NCI-H524 (cell line): ENCODE measurements at regions not wholly inside any gene's neighbourhood (a gene's known extent, or its start where the extent isn't known, plus 50 kb on each side); places are given as distances from the start of the nearest gene placed in this dataset.
"Not testable (repeated sequence)": the region's sequence is repeated elsewhere in the genome, so short reads cannot be mapped to it uniquely, and the experiment has no call there.

Experiments
- DNase-seq, 2 experiments: peaks; one replicate each; lab custom pipeline; 2025; lab: John Stamatoyannopoulos, UW

DNA sequence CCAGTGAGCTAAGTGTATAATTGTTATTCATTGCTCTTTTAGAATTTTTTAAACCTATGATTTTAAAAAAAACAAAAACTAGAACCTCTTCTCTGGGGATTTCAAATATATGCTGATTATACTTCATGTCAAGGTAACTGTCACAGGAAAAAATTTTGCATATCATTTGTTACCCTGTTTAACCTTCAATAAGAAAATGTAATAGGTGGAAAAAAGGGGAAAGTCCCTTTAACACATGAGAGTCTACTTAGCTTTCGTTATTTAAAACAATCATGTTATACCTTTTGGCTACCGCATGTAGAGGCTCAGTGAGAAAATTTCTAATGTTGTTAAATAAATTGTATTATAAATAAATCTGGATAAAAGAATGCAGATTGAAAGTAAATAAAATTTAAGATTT lies 190.1 kb upstream of the AKR1E2 start:
- no peak for DNase-seq

DNA sequence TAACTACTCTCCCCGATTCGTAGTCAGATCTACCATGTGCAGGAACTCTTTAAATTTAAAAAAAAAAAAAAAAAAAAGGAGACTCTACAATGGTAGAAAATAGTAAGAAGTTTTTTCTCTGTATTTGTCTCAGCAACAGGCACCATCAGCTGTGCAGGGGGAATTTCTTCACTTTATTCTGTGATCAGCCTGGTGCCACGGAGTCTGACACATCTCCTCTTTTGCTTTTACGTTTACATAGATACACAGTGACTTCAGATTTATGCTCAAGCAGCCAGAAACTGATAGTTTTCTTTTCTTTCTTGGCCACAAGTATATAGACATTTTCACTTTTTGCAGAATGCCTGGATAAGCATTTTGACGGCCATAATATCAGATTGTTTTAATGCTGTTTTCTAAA lies 190.6 kb upstream of the AKR1E2 start:
- no peak for DNase-seq

DNA sequence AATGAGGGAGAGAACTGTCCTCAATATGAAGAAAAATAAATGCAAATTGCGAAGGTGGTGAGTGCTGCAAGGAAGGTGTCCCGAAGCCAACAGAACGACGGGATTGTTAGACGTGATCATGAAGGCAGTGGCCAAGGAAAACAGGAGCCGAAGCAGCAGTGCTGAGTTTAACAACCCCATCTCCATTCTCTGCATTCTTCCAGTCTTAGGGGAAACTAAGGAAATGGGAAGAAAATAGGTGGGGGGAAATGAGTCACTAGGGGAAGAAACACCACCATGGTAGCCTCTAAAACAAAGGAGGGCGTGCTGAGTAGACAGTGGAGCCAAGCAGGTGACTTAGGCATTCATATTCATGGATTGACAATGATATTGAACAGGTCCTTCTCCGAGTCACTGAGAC lies 192.2 kb upstream of the AKR1E2 start:
- no peak for DNase-seq

DNA sequence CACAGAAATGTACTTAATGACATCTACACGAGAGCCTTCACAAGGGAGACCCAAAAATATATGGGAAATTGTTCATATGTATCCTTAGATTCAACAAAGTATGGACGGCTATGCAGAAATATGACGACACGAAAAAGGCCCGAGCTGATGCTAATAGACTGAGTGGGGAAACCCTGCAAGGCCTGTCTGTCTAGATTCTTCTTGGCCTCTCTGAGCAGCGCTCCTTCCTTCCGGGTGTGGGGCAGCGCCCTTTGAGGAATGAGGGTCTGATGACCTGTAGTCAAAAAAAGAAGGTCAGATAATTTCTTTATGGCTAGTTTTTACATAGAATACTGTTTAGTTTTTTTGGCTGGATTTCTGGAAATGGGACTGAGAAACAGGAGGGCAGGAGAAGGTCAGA lies 192.8 kb upstream of the AKR1E2 start:
- no peak for DNase-seq

DNA sequence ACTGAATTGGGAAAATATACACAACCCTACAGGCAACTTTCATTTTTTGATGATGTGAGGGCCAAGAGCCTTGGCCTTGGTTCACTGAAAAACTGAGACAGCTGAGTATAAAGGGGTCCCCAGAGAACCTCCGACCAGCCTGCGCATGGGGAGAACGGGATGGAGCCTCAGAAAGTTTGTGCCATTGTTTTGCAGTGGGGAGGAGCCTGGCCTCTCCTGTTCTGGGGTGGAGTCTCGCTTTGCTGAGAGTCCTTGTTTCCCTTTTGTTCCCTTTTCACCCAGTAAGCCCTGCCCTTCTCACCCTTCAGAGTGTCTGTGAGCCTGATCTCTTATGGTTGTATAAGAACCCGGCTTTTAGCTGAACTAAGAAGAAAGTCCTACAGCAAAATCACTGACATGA lies 193.2 kb upstream of the AKR1E2 start:
- no peak for DNase-seq

DNA sequence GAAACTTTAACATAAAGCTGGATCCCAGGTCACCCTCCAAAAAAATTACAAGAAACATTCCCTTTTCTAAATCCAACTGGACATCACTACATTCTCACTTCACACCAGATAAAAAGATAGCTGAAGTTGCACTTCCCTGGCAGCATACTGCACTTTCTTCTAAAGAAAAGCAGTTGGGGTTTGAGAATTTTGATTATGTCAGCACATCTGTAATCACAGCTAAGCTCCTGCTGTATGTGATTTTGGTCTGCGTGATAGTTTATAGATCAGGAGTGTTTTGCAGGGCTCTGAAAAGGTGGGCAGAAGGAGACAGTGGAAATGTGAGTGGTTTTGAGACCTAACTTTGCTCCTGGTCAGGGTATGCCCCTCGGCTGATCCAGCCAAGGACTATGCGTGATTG lies 199.1 kb upstream of the AKR1E2 start:
- DNase-seq = no peak

DNA sequence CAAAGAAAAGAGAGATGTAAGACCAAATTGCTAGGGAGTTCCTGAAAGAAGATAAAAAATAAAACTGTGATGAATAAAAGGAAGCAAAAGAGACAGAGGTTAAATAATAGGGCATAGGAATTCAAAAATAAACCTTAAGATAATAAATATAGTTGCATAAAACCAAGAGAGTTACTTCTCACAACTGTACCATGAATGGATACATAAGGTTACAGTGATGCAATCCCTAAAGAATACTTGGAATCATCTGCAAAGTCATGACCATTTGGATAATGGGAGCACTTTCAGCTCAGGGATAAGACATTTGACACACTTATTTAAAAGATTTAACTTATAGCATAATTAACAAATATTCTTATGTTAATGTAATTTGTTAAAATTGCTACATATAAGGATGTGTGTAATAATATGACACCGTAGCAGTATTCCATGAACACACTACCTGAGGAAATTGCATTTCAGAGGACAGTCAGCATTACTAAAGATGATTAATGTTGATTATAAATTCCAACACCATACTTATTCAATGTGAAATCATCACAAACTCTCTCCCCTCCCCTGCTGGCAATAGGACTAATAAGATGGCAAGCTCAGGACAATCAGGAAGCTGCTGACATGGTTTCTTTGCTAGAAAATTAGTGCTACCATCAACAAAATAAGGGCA lies 202.1 kb upstream of the AKR1E2 start:
- no peak for DNase-seq

DNA sequence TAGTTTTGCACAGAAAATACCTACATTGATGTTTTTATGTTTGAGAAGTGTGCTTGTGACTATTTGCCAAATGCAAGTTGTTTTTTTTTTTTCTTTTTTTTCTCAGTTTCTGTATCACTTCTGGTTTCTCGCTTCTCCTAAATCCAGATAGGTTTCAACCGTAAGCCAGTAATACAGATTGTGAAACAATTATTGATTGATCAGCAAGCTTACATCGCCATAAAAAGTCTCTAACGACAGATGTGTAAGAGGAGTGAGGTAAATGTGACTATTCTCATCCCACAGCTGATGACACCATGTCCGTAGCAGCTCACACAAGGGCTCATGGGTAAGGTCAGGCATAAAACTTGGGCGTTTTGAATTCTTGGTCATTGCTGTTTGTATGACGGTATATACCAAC lies 202.8 kb upstream of the AKR1E2 start:
- DNase-seq = no peak

DNA sequence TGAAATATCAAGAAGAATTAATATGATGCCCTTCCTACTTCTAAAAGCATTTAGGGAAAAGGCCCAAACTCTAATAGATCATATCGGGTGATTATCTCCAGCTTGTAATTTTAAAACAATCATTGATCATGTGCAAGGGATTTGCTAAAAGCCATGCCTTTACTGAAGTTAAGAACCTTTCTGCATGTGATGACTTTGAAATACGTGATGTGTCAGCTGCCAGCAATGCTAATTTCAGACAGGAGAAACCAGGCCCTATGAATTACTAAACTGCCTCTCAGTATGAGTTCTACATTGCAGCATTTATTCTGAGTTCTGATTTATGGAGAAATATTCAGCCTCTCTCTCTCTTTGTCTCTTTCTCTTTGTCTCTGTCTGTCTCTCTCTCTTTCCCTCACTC lies 203.6 kb upstream of the AKR1E2 start:
- DNase-seq = no peak

DNA sequence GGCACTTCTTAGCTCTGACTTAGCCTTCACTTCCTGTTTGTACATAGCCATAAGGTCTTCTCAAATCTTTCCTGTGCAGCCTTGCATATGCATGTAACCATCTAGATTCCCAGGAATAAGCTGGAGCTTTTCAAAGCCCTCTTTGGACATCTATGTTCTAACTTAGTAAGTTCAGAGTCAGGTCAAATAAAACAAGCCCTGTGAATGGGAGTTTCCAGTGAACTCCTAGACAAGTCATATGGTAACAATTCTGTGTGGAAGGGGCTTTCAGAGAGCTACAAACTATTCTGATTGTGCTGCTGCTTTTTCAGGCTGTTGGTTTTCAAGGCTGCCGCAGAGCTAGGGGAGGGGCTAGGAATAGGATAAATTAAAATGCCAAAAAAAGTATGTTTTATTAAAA lies 208.4 kb upstream of the AKR1E2 start:
- no peak for DNase-seq

DNA sequence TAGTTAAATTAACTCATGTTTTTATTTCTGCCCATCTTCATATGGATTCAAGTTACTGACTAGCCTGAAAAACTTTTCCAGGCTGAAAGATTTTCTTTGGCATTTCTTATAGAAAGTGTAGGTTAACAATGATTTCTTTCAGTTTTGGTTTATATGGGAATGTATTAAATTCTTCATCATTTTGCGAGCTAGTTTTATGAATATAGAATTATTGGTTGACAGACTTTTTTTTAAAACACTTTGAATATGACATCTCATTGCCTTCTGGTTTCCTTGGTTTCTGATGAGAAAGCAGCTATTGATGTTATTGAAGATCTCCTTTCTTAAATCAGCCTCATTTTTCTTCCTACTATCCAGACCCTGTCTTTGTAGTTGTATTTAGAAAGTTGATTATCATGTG lies 211.0 kb upstream of the AKR1E2 start:
- no peak for DNase-seq

DNA sequence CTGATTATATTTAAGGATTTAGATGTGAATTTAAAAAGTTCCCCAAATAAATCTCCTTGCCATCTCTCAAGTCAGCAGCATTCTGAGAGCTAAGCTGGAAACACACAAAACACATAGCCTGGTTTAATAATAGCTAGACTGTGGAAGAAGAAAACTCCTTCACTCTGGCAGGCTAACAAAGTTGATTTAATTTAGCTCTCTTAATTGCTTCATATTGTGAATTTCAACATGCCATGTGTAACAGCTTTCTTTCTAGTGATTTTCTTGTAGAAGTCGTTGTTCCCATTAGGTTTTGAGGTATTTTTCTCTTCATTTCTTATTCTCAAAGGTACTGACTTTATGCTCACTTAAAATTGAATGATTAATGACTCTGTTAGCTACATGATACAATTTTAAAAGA lies 216.8 kb upstream of the AKR1E2 start:
- DNase-seq = no peak

DNA sequence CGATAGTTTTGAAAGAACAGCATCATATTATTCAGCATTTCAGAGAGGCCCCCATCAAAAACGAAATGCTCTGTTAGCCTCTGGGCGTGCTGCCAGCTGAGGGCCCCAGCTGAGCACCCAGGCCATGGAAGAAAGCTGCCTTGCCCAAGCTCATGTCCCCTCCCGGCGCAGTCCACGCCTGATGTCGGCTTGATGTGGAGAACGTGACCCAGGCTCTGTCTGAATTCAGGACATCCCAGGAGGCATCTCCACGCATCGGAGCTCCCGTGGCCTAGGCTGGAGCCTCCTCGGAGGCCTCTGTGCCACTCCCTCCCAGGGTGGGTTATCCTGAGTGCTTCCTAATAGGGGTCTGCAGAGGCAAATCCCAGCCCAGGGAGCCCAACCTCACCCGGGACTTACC lies 218.3 kb upstream of the AKR1E2 start:
- DNase-seq = no peak

DNA sequence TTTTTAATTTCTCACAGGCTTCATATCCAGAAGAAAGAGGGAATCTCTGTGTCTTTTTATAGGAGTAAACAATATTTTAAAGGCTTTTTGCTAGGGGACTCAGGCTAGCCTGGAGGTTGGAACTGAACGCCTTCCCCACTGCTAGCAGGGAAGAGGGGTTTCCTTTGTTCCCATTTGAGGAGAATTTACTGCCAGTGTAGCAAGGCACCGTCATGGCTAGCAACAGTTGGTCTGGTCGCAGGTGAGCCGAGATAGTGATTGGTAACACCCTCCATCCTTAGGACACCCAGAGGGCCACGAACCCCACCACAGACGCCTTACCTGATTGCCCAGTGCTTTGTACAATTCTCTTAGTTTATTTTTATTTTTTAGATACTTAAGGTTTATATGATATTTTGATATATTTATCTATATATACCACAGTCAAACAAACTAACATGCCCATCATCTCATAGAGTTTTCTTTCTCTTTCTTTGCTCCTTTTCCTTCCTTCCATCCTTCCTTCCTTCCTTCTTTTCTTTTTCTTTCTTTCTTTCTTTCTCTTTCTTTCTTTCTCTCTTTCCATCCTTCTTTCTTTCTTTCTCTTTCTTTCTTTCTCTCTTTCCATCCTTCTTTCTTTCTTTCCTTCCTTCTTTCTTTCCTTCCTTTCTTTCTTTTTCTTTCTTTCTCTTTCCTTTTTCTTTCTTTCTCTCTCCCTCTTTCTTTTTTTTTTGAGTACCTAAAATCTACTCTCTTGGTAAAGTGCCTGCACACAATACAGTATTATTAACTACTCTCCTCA lies 219.0 kb upstream of the AKR1E2 start:
- no peak for DNase-seq

DNA sequence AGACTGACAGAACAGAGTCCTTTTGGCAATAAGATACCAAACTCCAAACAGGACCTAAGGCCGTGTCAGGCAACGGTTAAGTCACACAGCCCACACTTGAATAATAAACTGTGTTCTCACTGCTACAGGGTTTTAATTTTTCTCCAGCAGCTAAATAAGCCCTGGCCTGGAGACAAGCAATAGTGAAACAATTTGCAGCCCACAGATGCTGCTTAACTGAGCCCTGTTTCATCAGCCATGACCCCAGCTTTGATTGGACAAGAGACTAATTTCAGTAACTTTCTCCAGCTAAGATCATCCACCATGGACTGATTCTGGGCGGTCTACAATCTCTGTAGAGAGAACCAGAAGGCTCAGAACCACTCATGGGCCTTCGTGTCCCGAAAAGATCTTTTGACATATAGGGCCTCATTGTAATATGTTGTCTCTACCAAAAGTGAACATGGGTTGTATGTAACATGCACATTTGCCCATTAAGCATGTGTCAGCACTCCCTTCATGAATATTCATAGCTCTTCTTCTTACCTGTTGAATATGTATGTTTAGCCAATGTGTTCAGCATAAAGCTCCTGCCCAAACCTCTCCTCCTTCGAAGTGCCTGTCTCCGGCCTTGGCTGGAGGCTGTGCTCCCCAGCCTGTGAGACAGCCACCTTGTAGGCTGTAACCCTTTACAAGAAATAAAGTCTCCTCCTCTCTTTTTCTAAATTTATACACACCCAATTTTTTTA lies 223.1 kb upstream of the AKR1E2 start:
- DNase-seq = no peak

DNA sequence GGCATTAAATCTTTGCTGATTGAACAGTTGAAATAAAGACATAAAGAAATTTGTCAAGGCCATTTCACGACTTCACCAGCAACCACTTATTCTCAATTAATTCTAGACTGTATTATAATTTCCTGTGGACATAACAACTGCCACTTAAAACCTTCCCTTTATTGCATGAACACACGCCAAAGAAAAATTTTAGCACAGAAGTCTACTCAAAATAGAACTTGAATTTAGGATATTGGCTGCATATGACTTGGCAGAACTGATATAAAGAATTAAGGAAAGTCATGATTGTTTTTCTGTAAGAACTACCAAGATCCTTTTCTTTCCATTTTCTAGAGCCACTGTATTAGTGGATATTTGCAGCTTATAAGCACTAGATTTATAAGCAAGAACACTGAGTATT lies 226.5 kb upstream of the AKR1E2 start:
- DNase-seq = no peak

DNA sequence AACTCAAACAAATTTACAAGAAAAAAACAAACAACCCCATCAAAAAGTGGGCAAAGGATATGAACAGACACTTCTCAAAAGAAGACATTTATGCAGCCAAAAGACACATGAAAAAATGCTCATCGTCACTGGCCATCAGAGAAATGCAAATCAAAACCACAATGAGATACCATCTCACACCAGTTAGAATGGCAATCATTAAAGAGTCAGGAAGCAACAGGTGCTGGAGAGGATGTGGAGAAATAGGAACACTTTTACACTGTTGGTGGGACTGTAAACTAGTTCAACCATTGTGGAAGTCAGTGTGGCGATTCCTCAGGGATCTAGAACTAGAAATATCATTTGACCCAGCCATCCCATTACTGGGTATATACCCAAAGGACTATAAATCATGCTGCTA lies 228.1 kb upstream of the AKR1E2 start:
- DNase-seq = not testable (repeated sequence)

DNA sequence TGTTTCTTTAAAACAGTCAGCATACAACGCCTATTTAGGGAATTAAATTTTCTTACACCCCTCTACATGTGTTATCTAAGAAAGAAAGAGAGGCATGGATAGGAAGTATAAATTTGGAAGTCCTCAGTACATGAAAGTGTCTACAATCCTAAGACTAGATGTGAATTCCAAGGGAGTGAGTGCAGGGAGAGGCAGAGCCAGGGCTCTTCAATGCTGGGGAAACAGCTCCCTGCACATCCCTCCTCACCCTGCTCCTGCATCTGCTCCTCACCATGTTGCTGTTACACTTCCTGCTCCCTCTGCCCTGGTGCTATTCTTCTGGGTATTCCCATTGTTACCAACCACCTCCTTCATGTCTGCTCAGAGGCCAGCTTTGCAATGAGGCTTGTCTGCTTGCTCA lies 229.1 kb upstream of the AKR1E2 start:
- no peak for DNase-seq

DNA sequence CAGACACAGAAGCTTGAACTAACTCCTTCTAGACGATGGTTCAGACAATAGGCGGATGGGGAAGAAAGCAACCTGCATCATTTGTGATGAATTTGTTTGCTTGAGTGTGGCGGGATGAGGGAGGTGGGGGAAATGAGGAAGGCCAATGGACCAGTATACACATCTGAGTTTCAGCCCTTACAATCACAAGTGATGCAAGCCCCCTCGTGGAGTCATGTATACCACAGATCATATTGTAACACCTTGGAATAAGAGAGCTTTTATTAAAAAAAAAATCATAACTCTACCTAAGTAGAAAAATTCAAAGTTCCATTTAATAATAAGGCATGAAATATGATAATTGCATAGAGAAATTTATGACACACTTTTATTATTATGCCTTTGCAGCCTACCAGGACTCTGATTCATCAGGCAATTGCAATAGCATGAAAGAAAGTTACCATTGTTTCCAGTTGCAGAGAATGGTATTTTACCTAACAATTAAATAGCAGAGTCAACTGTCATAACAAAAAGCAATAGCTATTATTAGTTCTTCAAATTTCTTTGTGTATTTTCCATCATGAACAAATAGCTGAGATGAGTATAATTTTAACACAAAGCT lies 230.2 kb upstream of the AKR1E2 start:
- DNase-seq = no peak

DNA sequence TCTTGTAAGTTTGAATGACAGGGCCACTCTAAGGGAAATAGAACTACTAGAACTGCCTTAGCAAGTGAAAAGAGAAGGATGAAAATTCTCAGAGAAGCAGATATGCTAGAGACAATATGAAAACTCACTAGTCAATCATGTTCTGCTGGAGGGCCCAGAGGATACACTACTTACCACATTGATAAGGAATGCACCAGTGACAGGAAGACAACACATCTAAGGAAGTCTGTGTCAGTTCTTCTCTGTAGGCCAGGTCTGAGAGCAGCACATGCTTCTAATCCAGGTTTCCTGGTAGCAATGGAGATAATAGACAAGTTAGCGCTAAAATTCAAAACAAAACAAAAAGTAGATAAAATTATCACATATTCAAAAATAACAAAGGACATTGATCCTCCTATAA lies 235.2 kb upstream of the AKR1E2 start:
- no peak for DNase-seq

DNA sequence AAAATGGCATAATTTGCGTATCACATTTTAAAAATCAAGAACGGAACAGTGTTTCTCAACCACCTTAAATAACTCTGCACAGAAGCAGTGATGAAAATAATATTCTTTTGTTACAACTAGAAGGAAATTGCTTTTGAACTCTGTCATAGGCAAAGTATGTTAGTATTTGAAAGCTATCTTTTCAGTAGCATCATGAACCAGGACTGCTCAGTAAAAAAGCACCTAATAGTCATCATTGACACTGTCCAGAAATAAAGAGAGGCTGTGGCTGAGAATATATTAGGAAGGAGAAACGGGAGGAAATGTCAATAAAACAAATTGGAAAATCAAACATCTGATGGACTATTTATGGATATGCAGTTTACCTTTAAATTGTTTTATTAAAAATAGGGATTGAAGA lies 237.2 kb upstream of the AKR1E2 start:
- no peak for DNase-seq

DNA sequence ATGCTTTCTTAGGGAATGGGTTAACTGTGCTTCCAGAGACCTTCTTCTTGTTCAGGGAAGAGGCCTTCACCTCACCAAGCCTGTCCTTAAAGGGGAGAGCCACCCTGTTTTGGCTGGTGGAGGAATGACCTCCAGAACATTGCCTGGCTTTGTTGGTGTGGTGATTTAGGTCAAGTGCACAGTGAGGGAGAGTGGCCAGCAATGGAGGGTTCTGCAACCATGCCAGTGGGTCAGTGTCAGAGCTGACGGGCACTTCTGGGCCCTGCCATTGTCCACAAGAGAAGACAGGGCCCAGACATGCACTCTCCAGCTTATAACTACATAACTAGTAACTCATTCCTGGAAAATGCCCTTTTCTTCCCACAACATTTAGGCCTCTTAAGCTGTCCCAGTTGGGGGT lies 238.5 kb upstream of the AKR1E2 start:
- DNase-seq = no peak

DNA sequence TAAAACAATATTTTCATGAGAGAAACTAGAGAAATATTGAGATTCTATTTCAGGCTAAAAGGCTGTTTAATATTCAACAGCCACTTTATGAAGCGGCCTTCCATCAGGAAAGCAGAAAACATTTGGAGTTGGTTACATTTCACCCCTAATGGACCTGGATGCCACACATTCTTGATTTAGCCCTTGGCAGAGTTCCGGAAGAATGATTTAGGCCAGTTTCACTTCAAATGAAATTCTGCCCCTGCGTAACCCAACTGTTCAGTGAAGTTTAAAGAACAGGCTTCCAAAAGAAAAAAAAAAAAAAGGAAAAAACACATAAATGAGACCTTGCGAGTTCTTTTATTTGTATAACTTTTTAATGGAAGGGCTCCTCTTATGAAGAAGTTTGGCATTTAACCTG lies 239.2 kb upstream of the AKR1E2 start:
- no peak for DNase-seq
